GM06990 (cell line): ENCODE measurements at regions not wholly inside any gene's neighbourhood (a gene's known extent, or its start where the extent isn't known, plus 50 kb on each side); places are given as distances from the start of the nearest gene placed in this dataset.

ENCODE experiments used
- DNase-seq: peaks from one replicate; pipeline ENCODE4 v3.0.0-alpha.2; 2011; ENCODE audit not compliant: insufficient read length; ENCODE audit errors: extremely low read depth
- H3K27me3 ChIP-seq: replicated peaks from 2 replicates; pipeline ENCODE4 v1.6.0; 2011; ENCODE audit warnings: low read length; ENCODE audit not compliant: control insufficient read depth, insufficient read depth
- H3K36me3 ChIP-seq: 2 replicates; pipeline ENCODE4 v1.5.1; 2011; ENCODE audit warnings: low read length; ENCODE audit not compliant: control insufficient read depth, insufficient read depth
- H3K4me3 ChIP-seq: replicated peaks from 2 replicates; pipeline ENCODE4 v1.5.1; 2011; ENCODE audit warnings: low read depth, mild to moderate bottlenecking, control low read depth, low read length
- CTCF ChIP-seq: IDR thresholded peaks from 2 replicates; pipeline ENCODE4 v1.5.1; 2011; ENCODE audit warnings: low read length, control low read depth, mild to moderate bottlenecking, inconsistent platforms; ENCODE audit not compliant: insufficient read depth, poor library complexity, severe bottlenecking

DNA sequence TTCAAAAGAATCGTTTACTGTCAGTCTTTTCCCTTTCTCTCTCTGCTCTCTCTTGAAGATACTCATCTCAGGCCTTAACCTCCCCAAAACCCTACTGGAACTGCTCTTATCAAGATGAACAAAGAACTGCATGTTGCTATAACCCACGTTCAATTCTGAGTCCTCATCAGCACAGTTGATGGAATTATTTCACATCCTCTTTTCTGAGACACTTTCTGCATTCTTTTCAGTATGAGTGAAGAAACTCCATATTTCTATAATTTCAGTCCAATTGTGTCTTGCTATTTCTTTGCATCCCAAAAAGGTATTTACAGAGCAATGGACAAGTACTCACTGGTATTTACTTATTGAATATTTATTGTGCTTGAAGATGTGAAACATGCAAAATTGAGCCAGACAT lies 160.1 kb upstream of the CPNE8 start:
- no peak for TF ChIP-seq CTCF
- Histone ChIP-seq H3K4me3 (no peak overlapping the region), H3K27me3 (no peaks in the 10 kb centered on the region), H3K36me3 (no peaks in the 10 kb centered on the region)
- DNase-seq = no peak

GRCh38 chr12:39064708-39065107 lies 159.3 kb upstream of the CPNE8 start:
- DNase-seq = no peak
- H3K4me3 ChIP-seq = no peak overlapping the region
- no peaks in the 10 kb centered on the region for H3K27me3 ChIP-seq
- no peak for TF ChIP-seq CTCF
- no peaks in the 10 kb centered on the region for H3K36me3 ChIP-seq

GRCh38 chr12:39062266-39062996 lies 157.0 kb upstream of the CPNE8 start:
- no peak for TF ChIP-seq CTCF
- DNase-seq = no peak

GRCh38 chr12:39061576-39061975 lies 156.2 kb upstream of the CPNE8 start:
- H3K27me3 ChIP-seq = no peaks in the 10 kb centered on the region
- DNase-seq = no peak
- no peaks in the 10 kb centered on the region for H3K36me3 ChIP-seq
- TF ChIP-seq CTCF = no peak
- H3K4me3 ChIP-seq = no peak overlapping the region

More at GRCh38 chr12:39062266-39062996, 157.0 kb upstream of the CPNE8 start:
- H3K27me3 ChIP-seq = no peaks in the 10 kb centered on the region
- no peak overlapping the region for H3K4me3 ChIP-seq
- no peaks in the 10 kb centered on the region for H3K36me3 ChIP-seq

DNA sequence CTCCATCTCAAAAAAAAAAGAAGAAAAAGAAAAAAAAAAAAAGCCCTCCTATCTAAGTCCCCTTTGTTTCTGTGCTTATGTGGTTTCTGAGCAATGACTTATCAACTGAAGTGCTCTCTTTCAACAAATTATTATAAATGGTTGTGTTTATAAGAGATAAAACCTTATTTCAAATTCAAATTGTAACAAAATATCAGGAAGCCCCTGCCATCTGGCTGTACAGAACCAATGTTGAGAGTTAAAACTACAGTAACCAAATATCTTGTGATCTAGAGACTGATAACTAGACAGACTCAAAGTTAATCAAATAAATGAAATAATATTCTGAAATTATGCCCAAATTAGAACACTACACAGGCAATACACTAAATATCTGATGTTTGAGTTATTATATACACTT lies 143.0 kb upstream of the CPNE8 start:
- no peaks in the 10 kb centered on the region for H3K27me3 ChIP-seq

More for the DNA sequence above, 143.0 kb upstream of the CPNE8 start:
- TF ChIP-seq CTCF = no peak
- Histone ChIP-seq H3K36me3 (no peaks in the 10 kb centered on the region), H3K4me3 (no peak overlapping the region)
- DNase-seq = no peak
